ENCODE measurements at regions not wholly inside any gene's neighbourhood (a gene's known extent, or its start where the extent isn't known, plus 50 kb on each side); places are given as distances from the start of the nearest gene placed in this dataset.

DNA sequence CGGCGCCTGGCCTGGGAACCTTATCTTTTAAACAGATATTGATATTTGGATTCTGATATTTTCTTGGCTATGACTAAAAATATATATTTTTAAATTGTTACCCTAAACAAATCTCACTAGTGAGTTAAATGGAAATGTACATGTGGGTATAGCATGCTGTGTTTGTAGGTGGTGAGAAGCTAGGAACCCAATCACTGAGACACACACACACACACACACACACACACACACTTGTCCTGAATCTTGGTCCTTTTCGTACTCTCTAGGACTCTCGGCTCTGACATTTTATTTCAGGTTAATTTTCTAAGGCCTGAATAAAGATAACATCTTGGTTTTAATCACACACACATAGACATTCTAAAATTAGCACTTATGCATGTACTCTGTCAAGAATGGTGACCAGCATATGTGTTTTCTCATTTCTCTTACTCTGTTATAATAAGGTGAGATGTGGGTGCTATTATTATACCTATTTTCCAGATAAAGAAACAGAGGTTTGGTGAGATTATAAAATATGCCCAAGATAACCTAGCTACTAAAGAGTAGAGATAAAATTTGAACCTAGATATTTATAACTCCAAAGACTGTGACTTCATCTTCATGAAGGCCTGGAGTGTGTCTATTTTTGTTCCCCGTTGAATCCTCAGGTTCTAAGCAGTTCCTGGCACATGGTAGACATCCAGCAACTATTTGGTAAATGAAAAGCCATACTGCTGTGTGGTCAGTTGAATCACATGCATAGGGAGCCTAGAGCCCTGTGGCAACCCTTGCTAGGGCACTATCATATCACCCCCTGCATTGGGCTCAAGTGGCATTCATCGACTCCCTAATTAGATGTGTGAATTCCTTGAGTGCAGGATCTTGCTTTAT, 85.0 kb upstream of the RAB3GAP2 start:
- DNase-seq = no peak

DNA sequence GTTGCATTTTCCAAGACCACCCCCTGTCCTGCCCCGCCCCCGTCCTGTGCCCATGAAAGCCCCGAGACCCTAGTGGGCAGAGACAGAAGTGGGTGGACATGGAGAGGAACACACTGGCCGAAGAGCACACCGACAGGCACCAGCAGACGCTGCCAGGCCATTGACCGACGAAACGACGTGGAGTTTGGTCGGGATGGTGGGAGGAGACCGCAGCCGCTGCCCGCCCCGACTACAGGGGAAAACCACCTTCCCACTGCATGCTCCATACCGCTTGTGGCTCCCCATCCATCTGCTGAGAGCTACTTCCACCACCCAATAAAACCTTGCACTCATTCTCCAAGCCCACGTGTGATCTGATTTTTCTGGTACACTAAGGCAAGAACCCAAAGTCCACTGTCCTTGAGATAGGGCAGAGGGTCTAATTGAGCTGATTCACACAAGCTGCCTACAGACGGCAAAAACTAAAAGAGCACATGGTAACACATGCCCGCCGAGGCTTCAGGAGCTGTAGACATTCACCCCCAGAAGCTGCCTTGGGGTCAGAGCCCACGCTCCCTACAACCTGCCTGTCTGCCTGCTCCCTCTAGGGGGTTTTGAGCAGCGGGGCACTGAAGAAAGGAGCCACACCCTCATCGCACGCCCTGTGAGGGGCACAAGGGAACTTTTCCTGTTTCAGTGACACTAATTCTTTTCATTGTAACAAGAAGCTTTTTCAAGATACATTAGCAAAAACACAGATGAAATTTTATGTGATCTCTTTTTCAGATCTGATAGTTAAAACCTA, 81.2 kb upstream of the RAB3GAP2 start:
- no peak for DNase-seq

DNA sequence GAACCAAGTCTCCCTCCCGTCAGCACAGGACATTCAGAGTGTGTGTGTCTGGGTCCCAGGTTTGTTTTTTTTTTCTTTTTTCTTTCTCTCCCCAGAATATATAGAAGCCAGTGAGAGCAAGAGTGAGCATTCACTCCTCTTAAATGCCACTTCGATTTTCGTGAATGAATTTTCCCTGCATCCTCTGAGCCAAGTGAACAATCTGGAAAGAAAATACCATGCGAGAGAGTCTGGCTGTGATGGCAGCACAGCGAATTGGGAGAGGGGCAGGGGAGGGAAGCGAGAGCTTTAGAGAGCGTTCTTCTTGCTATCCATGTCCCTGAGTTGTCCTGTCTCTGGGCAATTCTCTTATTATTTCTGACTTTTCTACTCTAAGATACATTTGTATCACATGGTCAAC, 76.0 kb upstream of the RAB3GAP2 start:
- DNase-seq = no peak

DNA sequence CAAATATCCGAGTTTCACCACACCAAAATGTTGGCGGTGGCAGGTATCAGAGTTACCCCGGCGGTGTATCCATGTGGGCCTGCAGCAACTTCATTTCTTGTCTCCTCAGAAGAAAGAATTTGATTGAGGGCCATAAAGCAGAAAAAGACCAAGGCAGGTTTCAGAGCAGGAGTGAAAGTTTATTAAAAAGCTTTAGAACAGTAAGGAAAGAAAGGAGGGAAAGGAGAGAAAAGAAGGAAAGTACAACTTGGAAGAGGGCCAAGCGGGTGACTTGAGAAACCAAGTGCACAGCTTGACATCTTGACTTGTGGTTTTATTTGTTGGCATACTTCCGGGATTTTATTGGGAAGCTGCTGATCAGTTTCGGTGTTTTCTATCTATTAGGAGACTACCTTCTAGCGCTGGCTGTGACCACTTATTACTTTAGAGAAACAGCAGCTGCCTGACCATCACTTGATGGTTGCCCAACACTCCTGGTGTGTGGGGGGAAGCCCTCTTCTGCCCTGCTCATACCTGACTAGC, 75.5 kb upstream of the RAB3GAP2 start:
- DNase-seq = no peak

DNA sequence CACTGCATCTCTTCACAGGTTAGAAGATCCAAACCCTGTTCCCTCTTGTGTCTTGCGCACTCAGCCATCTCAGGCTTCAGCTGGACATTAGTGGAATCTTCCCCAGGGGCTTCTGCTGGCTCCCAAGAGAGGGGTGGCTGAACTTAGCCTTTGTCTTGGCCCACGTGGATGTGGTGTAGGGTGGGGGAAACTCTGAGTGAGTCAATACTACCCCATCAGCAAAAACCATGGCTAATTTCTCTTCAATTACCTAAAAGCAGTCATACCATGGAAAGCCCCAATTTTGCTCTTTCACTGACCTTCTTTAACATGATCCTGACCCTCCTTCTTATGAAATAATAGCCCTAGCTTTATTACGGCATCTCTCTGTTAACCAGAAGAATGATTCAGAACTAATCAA, 72.5 kb upstream of the RAB3GAP2 start:
- no peak for DNase-seq

DNA sequence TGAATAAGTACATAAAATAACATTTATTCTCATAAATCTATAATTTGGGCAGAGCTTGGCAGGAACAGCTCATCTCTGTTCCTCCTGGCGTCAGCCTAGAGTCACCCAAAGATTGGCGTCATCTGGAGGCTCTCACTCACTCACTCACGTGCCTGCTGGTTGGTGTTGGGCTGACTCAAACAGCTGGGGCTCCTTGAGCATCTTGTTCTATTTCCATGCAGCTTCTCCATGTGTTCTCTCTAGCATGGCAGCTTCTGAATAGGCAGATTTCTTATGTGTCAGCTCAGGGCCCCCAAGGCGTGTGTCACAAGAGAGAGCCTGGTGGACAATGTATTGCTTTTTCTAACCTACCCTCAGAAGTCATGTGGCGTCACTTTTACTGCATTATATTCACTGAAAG, 70.6 kb upstream of the RAB3GAP2 start:
- DNase-seq = no peak

DNA sequence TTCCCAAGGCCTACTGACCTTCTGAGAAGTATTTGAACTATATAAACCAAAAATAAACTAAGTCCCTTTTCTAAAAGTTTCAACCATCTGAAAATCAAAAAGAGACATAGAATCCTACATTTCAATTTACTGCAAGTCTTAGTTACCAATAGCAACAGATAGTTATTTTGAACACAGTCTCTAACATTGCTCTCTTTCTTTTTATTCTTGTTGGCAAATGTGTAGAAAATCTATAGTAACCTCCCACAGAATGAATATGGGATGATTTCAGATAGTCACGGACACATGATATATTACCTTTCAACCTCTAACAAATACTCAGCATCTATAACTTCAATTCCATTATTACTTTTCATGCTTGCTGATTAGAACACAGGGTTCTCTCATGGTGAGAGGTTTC, 68.9 kb upstream of the RAB3GAP2 start:
- DNase-seq = no peak

DNA sequence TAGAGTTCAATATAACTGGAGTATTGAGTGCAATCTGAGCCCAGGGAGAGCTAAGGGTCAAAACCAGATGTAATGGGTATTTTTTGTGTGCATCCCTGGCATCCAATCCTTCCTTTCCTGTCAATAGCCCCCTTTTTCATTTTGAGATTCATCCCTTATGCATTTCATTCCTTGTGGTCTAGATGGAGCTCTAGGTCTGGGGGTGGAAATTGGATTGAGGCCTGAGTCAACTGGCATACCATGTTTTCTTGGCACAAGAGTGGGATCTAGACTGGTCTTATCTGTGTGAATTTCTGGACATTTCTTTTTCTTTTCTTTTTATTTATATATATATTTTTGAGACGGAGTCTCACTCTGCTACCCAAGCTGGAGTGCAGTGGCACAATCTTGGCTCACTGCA, 67.3 kb upstream of the RAB3GAP2 start:
- no peak for DNase-seq

DNA sequence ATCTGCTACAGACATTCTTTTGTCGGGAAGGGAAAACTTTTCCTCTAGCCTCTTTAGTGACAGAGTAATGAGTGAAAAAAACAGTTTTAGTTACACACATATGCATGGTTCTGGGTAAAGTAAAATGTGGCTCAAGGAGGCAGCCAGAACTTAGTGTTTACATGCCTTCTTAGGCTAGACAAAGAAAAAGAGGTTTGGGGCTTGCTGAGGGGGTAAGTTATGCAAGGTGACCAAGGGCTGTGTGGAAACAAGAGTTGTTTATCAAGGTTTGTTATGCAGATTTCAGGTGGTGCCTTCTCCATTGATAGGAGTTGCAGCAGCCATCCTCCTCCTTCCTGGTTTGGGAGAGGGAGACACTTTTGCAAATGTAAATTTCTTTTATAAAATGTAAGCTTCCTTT, 66.5 kb upstream of the RAB3GAP2 start:
- no peak for DNase-seq

DNA sequence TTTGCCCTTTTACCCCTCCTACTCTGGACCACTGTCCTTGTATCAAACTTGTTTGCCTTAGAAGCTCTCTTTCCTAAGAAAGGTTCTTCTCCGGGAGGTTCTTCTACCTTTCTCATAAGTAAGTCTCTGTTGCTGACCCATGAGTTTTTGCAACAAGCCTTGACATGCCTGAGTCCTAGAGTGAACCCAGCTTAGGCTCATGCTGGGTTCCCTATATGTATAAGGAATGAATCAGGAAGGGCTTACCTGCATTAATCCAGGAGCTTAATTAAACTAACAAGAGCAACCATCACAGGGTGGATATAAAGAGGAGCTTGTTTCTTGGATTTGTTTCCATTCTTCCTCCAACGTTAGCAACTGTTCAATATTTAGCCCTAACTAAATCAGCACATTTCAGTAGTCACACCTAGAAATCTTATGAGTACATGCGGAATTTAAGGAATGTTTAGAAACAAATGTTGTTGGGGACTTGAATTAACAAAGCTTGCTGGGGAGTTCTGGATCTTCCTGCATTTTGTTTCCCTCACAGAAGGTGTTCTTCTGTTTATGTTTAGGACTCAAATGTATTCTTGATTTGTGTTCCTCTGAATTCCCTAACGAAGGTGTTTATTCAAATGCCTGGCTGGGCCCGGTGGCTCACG, 64.3 kb upstream of the RAB3GAP2 start:
- DNase-seq = no peak

DNA sequence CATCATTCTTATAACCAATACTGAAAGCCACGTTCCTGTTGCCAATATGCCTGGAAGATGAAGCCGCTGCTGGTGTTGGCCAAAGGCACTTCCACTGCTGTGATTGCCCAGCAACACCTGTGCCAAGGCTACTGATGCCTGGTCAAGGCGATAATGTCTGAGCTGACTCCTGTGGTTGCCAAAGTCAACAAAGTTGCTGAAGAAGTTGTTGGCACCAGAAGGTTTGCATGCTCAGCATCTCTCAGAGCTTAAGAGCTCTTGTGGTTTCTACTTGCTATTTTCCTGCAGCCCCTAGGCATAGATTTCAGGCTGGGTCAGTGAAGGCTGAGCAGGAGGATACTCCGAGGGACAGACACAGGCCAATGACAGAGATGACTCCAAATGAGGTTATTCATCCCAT, 63.4 kb upstream of the RAB3GAP2 start:
- no peak for DNase-seq

DNA sequence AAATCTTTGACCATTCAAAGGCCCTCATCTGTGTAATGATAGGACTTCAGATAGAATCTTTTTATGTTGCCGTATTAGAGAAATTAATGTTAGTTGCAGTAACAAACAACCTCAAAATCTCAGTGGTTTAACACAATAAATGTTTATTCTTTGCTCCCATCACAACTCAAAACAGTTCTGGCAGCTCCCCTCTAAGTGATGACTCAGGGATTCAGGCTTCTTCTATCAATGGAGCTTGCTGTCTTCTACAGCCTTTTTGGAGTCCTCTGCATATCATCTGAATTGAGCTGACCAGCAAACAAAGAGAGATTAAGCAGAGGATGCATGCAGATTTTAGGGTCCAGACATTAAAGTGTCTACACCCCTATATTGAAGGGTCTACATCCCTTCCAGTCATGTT, 59.1 kb upstream of the RAB3GAP2 start:
- no peak for DNase-seq

DNA sequence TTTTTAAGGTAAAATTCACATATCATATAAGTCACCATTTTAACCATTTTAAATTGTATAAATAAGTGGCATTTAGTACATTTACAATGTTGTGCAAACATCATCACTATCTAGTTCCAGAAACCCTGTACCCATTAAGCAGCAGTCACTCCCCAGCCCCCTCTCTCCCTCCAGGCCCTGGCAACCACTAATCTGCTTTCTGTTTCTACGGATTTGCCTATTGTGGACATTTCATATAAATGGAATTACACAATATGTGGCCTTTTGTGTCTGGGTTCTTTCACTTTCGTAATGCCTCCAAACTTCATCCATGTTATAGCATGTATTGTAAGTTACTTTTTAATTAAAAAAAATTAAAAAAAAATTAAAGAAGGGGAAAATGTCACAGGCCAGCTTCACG, 58.0 kb upstream of the RAB3GAP2 start:
- DNase-seq = no peak

DNA sequence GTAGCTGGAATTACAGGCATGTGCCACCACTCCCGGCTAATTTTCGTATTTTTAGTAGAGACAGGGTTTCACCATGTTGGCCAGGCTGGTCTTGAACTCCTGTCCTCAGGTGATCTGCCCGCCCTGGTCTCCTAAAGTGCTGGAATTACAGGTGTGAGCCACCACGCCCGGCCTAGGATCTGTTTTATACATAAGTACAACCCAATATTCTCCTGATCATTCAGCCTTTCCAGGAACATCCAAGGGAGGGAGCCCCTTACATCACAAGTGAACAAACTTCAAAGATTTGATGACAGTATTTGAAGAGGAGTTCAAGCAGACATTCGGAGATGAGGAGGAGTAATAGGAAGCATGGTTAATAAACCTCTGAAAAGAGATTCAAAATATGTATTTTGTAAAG, 54.9 kb upstream of the RAB3GAP2 start:
- no peak for DNase-seq

DNA sequence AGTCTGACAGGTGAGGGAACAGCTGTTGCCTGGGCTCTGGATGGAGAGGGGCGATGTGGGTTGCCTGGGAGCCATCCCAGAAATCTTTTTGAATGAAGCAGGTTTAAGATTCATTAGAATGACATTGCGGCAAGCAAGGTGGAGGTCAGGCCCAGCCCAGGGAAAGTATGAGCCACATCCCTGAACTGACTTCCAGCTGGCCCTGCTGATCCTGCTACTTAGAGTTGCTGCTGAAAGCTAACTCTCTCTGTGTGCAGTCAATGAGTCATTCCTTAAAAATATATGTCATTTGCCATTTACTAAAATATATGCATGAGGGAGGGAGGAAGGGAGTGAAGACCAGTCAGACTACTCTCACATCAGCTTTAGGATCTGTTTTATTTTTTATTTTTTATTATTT, 54.3 kb upstream of the RAB3GAP2 start:
- no peak for DNase-seq

DNA sequence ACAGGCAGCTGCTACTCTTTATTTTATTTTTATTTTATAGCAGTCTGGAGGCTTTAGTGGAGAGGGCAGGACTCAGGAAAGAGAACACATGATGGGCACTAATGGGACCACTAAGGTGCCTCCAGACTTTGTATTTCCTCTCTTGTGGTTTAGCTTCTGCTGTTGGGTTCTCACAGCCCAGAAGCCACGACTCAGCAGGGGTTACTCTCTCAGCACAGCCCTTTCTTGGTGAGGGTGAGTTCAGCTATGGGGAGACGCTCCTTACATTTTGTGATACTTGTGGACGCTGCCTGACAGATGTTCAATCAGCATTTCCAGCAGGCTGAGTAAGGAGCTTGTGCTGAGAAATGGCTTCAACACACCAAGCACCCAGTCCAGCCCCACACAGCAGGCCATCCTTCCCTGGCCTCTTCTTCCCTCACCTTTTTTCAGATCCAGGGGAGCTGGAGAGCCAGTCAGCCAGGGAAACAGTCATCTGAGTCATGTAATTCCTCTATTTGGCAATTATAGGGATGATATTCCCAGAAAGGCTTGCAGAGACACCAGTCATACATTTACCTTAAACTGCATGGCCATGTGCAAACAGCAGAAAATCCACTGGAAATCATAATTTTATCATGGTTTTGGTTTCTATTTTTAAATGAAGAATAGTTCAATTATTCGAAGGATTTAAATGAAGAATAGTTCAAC, 53.2 kb upstream of the RAB3GAP2 start:
- no peak for DNase-seq

DNA sequence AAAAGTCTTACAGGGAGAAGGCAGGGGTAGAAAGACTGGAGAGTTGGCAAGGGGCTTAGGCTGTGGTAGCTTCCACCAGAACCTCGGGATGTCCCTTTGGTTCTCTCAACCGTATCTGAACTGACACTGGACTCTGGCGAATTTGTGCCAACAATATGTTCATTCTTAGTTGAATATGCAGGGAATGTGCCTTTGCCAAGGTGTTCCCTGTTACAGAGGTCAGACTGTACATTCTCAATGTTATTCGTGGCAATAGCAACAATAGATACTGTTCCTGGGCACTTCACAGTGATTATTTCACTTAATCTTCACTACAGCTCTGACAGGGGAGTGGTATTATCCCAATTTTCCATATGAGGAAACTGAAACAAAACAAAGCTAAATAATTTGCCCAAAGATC, 51.5 kb upstream of the RAB3GAP2 start:
- no peak for DNase-seq

DNA sequence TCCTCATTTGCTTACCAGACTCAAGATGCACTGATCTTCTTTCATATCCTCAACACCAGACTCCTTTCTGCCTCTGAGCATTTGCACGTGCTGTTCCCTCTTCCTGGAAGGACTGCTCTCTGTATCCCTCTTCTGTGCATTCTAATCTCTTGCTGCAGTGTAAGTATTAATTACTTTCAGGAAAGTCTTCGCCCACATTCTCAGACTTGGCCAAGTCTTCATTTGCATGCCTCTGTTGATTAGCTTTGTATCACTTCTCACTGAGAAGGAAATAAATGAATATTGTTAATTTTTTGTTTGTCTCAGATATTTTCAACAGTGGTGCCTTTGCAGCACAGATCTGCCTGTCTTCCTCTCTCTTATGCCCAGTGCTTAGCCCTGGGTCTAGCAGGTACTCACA, 50.3 kb upstream of the RAB3GAP2 start:
- DNase-seq = no peak
